NCI-H1930 (cell line): ENCODE measurements at regions not wholly inside any gene's neighbourhood (a gene's known extent, or its start where the extent isn't known, plus 50 kb on each side); places are given as distances from the start of the nearest gene placed in this dataset.
"Not testable (repeated sequence)": the region's sequence is repeated elsewhere in the genome, so short reads cannot be mapped to it uniquely, and the experiment has no call there.

ENCODE experiments used
- DNase-seq, 2 experiments: peaks; one replicate each; lab custom pipeline; 2025; lab: John Stamatoyannopoulos, UW

DNA sequence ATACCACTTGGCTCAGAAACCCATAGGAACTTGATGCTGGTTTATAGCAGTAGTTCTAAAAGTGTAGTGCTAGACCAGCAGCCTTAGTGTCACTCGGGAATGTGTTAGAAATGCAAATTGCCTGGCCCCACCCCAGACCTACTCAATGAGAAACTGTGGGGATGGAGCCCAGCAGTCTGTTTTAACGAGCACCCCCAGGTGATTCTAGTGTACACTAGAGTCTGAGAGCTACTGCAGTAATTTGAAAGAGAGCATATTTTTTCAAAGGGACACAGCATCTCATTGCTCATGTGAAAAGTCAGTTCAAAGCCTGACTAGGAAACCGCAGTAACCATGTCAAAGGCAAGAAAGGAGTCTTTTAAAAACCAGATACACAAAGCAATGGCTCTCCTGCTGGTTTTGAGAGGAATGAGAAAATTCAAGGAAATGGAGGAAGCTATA is 313.4 kb downstream of the SQOR start:
- no peak for DNase-seq

DNA sequence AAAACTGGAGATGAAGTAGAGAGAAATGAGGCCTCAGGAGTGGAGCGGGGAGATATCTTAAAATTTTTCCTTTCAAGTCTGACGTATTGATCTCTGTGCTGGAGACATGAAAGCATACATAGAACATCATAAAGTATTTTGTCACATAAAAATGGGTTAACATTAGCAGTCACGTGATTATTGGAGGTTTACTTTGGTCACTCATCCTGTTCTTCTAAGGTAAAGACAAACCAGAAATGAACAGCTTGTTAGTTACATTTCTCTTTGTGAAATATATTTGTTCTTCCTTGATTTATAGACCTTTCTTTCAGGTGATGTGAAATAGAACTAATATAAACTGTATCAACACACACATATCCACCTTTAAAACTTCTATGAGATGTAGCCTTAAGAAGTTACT is 324.1 kb downstream of the SQOR start:
- no peak for DNase-seq

DNA sequence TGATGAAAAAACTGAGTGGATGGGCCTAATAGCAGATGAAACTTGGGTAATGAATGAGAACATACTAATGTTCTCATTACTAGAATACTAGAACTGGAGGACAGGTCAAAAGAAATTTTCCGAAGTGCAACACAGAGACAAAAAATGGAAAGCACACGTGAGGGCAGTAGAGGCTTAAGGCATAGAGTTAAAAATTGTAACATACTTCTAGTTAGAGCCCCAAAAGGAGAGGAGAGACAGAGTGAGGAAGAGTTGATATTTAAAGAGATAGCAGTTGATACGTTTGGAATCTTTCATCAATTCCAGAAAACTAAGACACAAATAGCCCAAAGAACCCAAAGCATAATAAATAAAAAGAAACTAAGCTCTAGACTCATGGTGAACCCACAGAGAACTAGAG is 327.9 kb downstream of the SQOR start:
- DNase-seq, result no peak

DNA sequence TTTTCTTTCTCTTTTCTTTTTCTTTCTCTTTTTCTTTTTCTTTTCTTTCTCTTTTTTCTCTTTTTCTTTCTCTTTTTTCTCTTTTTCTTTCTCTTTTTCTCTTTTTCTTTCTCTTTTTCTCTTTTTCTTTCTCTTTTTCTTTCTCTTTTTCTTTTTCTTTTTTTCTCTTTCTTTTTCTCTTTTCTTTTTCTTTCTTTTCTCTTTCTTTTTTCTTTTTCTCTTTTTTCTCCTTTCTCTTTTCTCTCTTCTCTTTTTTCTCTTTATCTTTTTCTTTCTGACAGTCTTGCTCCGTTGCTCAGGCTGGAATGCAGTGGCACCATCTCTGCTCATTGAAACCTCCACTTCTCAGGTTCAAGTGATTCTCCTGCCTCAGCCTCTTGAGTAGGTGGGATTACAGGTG is 335.7 kb downstream of the SQOR start:
- no peak for DNase-seq

DNA sequence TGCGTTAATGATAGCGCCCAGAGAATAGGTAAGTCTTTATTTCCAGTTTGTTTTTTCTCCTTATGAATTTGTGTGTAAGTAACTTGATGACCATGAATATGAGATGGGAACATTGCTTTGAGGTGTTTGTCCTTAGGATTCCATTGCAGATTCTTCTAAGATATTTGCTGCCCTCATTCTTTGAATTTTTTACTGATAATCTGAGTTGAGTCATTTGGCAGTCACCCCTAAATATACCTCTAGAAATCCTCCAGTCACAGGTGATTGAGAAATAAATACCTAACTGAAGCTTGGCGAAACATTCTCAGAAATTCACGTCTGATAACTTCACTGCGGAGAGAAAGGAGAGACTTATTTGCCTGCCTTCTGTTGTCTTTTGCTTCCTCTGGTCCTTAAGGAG is 345.5 kb downstream of the SQOR start:
- no peak for DNase-seq

DNA sequence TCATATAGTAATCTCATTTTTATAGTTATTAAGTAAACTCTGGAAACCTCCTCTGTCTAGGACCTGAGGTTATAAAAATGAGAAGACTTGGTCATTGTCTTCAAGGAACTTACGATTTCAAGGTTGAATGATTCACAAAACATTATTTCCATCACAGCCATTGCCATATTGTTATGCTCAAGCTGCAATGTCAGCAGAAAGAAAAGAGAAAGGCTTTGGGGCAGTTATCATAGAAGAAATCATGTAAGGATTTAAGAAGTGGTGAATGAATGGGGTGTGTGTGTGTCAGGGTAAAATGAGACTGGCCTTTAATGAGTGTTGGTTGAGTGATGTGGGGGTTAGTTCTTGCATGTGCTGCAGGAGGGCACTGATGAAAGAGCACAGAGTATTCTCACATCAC is 346.8 kb downstream of the SQOR start:
- no peak for DNase-seq

DNA sequence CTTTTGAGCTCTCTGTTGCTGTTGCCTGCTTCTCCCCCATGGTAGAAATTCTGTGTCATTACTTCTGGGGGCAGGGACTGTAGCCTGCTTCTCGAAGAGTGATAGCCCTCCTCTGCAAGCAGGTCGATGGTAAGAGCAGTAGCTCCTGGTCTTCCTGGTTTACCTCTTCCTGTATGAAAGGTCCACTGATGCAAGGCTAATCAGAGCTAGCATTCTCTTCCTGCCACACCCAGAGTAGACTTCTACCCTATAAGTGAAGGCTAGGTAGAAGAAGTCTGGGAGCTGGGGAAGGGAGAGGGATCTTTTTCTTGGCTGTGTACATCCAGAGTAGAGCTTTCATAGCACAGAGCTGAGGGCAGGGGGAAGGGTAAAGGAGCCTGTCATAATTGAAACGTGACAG is 357.0 kb downstream of the SQOR start:
- DNase-seq, result no peak

DNA sequence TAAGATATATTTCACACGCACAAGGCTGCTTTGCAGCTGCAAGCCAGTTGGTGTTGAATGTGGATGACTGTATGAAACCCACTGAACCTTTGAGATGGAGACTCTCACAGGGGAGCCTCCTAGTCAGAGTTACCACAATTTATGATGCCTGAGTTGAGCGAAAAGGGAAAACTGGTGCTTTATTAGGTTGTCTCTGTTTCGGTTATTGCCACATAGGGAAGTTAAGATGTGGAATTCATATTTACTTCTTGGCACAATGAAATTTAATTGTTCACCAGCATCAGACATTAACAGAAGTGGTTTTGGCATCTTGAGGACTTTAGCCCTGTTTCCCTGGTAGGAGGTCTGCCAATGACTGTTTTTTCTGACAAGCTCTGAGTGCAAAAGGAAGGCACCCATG is 358.2 kb downstream of the SQOR start:
- DNase-seq, result no peak

DNA sequence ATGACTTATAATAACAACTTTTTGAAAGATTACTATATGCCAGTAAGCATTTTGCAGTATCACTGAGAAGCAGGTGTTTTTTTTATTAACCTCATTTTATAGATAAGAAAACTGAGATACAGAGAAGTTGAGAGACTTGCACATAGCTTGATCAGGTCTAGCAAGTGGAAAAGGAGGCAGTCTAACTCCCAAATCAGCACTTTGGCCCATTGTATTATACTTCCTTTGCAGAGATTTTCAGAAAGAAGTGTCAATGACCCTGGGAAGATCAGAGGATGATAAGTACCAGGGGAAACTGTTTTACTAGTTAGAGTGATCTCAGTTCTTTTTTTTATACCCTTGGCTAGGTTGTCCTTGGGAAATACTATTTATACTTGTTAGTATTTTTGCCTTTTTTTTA is 358.7 kb downstream of the SQOR start:
- DNase-seq, result no peak

DNA sequence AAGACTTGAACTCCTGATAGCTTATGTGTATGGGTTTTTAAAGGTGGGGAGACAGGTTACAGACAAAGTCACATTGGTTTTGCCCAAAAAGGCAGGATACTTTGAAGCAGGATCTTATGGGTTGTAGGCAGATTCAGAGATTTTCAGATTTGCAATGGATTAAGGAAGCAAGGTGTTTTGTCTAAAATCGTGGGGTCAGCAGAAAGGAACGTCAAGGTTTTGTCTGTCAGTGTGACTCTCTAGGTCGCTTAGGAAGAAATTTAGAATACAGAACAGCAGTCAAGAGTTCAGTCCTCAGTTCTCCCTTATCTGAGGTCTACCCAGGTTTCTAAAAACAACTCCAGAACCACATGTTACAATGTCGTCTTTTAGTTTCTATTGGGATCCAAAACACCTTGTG is 361.0 kb downstream of the SQOR start:
- DNase-seq, result no peak

DNA sequence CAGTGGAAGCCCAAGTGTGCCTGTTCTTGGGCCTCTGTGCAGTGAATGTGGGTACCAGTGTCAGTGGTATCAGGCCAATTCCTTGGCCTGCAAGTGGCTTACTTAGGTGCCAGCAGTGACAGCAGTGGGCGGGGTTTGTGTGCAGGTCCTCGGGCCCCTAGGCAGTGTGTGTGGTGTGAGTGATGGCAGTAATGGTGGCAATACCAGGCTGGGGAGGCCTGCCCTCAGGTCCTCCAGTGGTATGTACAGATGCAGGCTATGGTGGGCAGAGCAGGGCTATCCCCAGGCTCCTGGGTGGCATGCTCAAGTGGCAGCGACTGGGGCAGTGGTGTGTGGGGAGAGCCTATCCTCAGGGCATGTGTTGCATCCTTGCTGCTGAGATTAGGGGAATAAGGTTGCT is 379.7 kb downstream of the SQOR start:
- DNase-seq, result no peak

DNA sequence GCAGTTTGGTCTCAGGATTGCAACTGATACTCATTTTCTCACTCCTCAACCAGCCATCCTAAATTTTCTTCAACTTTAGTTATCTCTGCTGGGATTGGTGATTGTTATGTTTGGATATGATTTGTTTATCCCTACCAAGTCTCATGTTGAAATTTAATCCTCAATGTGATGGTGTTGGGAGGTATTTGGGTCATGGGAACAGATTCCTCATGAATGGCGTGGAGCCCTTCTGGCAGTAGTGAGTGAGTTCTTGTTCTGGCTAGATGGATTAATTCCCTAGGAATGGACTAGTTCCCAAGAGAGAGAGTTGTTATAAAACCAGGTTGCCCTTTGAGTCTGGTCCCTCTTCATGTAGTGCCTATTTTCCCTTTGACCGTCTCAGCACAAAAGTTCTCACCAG is 399.9 kb downstream of the SQOR start:
- DNase-seq, result no peak

DNA sequence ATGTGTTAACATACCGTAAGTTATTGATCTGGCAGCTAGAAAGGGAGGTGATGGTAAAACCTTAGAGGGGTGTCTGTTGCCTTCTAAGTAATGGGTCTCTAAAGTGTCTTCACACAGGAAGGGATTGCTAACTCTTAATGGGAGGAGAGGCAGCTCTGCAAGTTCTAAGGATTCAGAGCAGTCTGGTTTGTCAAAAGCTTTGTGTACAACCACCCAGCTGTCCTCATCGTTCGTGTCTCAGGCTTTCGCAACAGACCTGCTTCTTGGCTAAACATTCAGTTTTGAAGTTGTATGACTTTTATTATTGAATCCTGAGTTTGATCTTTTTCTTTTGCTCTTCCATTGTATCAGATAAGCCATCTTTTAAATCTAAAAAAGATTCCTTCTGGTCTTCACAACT is 404.9 kb downstream of the SQOR start:
- no peak for DNase-seq

DNA sequence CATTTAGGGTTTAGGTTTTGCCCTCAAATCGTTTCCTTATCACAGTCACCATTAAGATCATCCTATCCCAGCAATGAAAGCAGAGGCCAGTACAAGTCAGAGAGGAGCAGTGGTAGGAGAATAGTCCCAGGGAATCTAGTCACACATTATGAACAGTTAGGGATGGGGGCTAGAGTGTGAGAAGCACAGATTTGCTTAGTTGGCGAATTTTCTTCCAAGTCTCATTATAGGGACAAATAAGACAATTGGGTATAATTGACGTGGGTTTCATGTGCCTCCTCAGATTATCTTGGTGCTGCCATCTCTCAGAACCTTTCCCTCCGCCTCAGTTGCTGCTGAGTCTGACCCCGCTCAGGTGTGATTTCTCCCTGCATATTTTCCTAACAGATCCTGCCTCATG is 407.1 kb downstream of the SQOR start:
- no peak for DNase-seq

DNA sequence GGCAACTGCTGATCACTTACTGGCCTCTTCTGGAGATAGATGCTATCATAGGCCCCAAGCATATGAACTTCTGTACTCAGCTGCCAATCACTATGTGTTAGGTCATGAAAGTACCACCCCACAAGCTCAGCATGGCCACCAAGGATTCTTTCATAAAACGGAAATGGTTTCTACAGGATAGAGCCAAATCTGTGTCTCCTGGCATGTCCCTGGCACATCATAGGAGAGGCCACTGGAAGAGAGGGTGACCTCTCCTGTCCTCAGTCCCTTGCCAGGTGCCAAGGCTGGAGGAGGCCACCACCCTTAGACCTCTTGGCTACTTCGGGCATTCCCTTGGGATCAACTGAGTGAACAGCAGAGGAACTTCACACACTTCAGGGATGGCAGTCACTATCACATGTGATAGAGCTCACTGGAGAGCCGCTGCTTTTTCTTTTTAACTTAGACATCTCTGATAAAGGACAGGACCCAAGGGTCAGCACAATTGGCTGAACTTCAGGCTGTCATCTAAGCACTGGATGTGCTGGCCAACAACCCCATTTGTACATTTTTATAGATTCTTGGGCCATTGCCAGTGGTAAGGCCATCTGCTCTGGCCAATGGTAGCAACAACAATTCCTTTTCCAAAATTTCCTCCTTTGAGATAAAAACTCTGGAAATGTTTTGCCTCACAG is 425.2 kb downstream of the SQOR start:
- DNase-seq, result no peak

DNA sequence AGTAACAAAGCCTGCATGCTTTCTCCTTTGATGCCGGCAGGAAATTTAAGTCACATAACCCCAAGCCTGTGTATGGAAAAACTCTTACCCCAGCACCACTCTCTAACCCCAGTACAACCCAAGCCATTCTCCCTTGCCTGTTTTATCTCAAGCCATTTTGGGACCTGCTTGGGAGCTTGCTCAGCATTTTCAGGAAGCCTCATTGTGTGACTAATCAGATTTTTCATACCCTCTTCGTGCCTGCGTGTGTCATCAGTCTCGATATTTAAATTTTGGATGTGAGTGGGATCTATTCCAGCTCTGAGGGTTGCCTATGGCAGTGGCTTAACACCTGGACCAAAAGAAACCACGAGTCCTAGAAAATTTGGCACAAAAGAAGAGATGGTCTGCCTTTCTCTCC is 426.2 kb downstream of the SQOR start:
- DNase-seq, result no peak

DNA sequence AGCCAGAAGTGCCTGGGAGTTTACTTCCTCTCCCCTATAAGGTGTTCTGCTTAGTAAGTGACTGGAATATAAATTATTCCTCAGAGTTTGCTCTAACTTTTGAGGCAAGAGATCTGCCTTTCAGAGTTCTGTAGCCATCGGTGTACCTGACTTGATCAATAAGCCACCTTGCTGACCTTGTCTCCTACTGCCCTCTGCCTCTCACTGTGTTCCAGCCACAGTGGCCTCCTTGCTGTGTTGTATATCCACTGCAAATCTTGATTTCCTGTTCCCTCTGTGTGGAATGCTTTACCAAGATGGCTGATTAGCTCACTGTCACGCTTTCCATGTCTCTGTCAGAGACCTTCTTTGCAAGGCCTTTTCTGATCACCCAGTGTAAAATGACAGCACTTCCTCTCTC is 442.4 kb downstream of the SQOR start:
- DNase-seq, result no peak

DNA sequence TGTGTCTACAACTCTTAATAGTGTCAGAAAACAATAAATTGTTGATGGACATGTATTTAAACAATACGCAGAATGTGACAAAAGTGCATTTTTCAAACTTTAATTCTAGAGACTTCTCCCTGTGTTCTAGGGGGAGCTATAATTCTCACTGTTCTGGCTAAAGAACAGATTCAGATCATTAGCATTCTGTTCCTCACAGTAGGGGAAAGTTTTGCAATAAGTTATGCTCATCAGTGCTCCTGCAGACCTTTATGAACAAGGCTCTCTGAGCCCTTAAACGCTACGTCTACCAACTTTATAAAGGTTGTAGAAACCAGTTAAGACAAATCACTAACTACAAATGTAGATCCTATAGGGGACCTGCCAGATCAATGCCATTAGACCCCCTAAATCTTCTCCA is 444.2 kb downstream of the SQOR start:
- no peak for DNase-seq

DNA sequence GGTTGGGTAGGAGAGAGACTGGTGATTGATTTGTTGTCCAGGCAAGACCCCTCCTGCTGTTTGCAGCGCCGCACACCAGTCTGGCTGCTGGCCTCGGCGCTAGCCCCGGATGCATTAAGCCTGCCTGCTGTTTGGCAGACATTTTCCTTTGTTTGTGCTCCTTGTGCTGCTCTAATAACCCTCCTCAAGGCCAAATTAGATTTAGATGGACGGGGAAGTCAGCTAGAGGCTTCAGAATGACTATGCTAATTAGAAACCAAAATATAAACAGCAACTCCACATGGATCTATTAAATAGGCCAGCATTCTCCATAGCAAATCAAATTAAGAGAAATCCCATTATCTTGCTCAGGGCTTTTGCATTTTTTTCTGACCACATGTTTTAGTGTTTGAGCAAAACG is 445.2 kb downstream of the SQOR start:
- DNase-seq, result no peak

DNA sequence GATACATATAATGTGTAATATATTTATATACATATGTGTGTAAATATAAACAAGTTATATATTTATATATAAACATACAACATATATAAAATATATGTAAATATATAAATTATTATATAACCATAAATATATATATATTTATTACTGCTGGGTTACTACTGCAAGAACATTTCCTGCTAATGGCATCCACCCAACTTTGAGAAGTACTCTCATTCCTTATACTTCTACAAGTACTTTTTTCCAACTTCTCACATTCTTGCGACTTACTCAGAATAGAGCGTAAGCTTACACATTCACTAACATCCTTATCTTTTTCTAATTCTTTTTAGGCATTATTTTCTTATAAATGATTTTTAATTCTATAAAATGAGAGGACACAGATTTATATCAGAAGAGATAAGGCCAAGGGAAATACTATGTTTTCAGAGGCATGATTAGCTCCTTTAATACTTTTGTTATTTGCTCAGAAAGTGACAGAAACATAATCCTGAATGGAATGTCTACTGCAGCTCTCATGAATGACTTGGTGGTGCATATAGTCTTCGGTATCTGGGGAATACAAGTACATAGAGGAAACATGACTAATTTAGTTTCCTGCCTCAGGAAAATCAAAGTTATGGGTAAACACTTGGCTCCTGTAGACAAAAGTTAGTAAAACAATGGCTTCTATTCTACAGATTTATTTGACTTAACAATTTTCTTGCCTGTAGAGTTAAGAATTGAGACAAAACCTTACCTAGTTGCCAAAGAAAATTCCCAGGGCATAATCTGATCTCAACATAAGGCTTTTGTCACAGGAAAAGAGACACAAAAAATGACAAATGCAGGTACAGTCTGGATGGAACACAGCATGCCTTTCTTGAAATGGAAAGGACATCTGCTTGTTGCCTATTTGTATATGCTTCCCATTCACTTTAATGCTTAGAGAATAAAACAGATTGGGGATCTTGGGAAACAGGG is 453.9 kb downstream of the SQOR start:
- DNase-seq, result no peak

DNA sequence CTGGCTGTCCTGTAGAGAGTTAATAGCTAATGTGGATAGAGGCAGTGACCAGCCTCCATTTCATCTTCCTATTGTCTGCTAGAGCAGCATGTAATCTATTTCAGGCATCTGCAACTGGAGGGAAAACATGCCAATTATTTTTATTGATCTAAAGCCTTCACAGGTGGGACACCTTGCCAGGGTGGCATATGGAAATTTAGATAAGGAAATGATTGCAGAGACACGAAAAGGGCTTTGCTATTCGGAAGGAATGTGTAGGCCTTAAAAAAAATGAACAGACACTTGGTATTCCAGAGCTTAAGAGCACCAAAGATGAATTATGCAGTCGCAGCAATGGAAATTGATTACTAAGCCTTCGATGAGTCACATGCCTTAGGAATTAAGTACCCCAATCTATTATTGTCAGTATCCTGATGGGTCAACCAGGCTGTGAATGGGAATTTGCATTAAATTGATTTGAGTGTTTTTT is 454.7 kb downstream of the SQOR start:
- no peak for DNase-seq

DNA sequence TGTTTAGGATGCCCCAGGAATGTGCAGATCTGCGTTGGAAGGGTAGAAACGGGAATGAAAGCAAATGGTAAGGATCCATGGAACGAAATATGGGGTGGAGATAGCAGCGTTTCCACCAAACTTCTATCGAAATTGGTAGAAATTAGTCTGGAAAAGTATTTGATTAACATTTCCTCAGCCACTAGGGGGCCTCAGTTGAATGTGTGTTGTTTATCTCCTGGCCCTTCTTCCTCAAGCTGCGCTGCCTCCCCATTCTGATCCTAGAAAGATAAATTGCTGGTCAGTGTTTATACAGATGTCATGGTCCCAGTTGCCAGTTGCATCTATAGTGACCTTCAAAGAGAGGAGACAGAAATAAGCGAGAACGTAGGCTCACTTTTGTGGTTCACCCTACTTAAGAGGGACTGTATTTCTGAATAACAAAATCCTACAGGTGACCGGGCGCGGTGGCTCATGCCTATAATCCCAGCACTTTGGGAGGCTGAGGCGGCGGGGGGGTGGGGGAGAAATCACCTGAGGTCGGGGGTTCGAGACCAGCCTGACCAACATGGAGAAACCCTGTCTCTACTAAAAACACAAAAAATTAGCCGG is 457.1 kb downstream of the SQOR start:
- DNase-seq, result no peak

DNA sequence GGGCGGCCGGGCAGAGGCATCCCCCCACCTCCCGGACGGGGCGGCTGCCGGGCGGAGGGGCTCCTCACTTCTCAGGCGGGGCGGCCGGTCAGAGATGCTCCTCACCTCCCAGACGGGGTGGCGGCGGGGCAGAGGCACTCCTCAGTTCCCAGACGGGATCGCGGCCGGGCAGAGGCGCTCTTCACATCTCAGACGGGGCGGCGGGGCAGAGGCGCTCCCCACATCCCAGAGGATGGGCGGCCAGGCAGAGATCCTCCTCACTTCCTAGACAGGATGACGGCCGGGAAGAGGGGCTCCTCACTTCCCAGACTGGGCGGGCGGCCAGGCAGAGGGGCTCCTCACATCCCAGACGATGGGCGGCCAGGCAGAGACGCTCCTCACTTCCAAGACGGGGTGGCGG is 463.2 kb downstream of the SQOR start:
- not testable (repeated sequence) for DNase-seq
